ENCODE measurements at regions not wholly inside any gene's neighbourhood (a gene's known extent, or its start where the extent isn't known, plus 50 kb on each side); places are given as distances from the start of the nearest gene placed in this dataset.

GRCh38 chr5:62190173-62190572, 115.8 kb upstream of the KIF2A start:
- H3K27me3 ChIP-seq (ENCODE audit: control insufficient read depth in 4 of 4, insufficient read depth in 4 of 4, low read length in 3 of 4) = peaks cover 0 to 3% (median 0%) of the 10 kb centered on the region in 4 donors
- no peak overlapping the region for H3K4me3 ChIP-seq (ENCODE audit: low read depth in 1 of 3, low read length in 3 of 3)
- peaks cover 0 to 3% (median 0%) of the 10 kb centered on the region in 4 donors for H3K9me3 ChIP-seq (ENCODE audit: control insufficient read depth in 4 of 4, low read length in 3 of 4)
- TF ChIP-seq HNF4A (conservative IDR thresholded peaks at IDR 0.05) (no peak), FOXA1 (IDR thresholded peaks at IDR 0.05) (no peak), NR2F2 (IDR thresholded peaks at IDR 0.05) (no peak), CTCF (IDR thresholded peaks at IDR 0.05; ENCODE audit: low read depth, low read length, missing input control) (no peak), FOXA2 (IDR thresholded peaks at IDR 0.05) (no peak), RAD21 (IDR thresholded peaks at IDR 0.05) (no peak)
- H3K27ac ChIP-seq (ENCODE audit: low read depth in 1 of 2, low read length in 2 of 2) = no peak overlapping the region
- DNase-seq (ENCODE audit: low spot score) = no peak
- H3K4me1 ChIP-seq (ENCODE audit: control insufficient read depth in 4 of 4, insufficient read depth in 4 of 4, low read length in 3 of 4) = no peaks in the 10 kb centered on the region
- 66% methylated on average over 2 of the region's 2 CpGs for WGBS
- no peaks in the 10 kb centered on the region for H3K36me3 ChIP-seq (ENCODE audit: control insufficient read depth in 4 of 4, insufficient read depth in 3 of 4, low read depth in 1 of 4, low read length in 3 of 4)
- H3K9ac ChIP-seq (ENCODE audit: low read depth in 1 of 2, low read length in 2 of 2) = no peak overlapping the region

GRCh38 chr5:62190931-62191330, 115.1 kb upstream of the KIF2A start:
- Histone ChIP-seq H3K27ac (ENCODE audit: low read depth in 1 of 2, low read length in 2 of 2) (no peak overlapping the region), H3K36me3 (ENCODE audit: control insufficient read depth in 4 of 4, insufficient read depth in 3 of 4, low read depth in 1 of 4, low read length in 3 of 4) (no peaks in the 10 kb centered on the region), H3K4me3 (ENCODE audit: low read depth in 1 of 3, low read length in 3 of 3) (no peak overlapping the region), H3K9ac (ENCODE audit: low read depth in 1 of 2, low read length in 2 of 2) (no peak overlapping the region), H3K9me3 (ENCODE audit: control insufficient read depth in 4 of 4, low read length in 3 of 4) (peaks cover 0 to 3% (median 0%) of the 10 kb centered on the region in 4 donors), H3K27me3 (ENCODE audit: control insufficient read depth in 4 of 4, insufficient read depth in 4 of 4, low read length in 3 of 4) (no peaks in the 10 kb centered on the region), H3K4me1 (ENCODE audit: control insufficient read depth in 4 of 4, insufficient read depth in 4 of 4, low read length in 3 of 4) (no peaks in the 10 kb centered on the region)
- DNase-seq (ENCODE audit: low spot score) = no peak
- no peak for TF ChIP-seq CTCF (IDR thresholded peaks at IDR 0.05; ENCODE audit: low read depth, low read length, missing input control)
- TF ChIP-seq ZBTB33 (IDR thresholded peaks at IDR 0.05) = no peak
- no peak for TF ChIP-seq JUND (IDR thresholded peaks at IDR 0.05)
- TF ChIP-seq REST (IDR thresholded peaks at IDR 0.05) = no peak
- TF ChIP-seq HNF4A (conservative IDR thresholded peaks at IDR 0.05) = no peak
- no peak for TF ChIP-seq MAX (IDR thresholded peaks at IDR 0.05)
- no peak for TF ChIP-seq YY1 (IDR thresholded peaks at IDR 0.05)
- no peak for TF ChIP-seq TAF1 (conservative IDR thresholded peaks at IDR 0.05)
- no peak for TF ChIP-seq HNF4G (IDR thresholded peaks at IDR 0.05)
- 2% methylated on average over 1 of the region's 1 CpG for WGBS
